Central memory CD8-positive, alpha-beta T cell (primary cell): ENCODE measurements at regions not wholly inside any gene's neighbourhood (a gene's known extent, or its start where the extent isn't known, plus 50 kb on each side); places are given as distances from the start of the nearest gene placed in this dataset.

Source experiments
- ATAC-seq: fragments of 150-1000 bp; cut with Tn5 transposase; replicated peaks from 2 replicates; pipeline ENCODE4 v1.10.0; 2022; ENCODE audit warnings: mild to moderate bottlenecking, moderate FRiP score, moderate number of reproducible peaks; ENCODE audit not compliant: poor library complexity, severe bottlenecking; ENCODE audit errors: extremely low read depth
- DNase-seq, 2 donors: peaks; one replicate each; pipeline ENCODE4 v3.0.0; 2021; ENCODE audit warnings: low spot score in 2 of 2
- H3K27ac Mint-ChIP-seq: one replicate; pipeline ENCODE4 v1.8.0; 2022; ENCODE audit warnings: low read depth, mild to moderate bottlenecking, moderate library complexity, mixed read lengths
- H3K27me3 Mint-ChIP-seq: one replicate; pipeline ENCODE4 v1.8.0; 2022; ENCODE audit warnings: mixed read lengths
- H3K36me3 Mint-ChIP-seq: one replicate; pipeline ENCODE4 v1.8.0; 2022; ENCODE audit warnings: mild to moderate bottlenecking, moderate library complexity, mixed read lengths; ENCODE audit not compliant: insufficient read depth
- H3K4me1 Mint-ChIP-seq: one replicate; pipeline ENCODE4 v1.8.0; 2022; ENCODE audit warnings: mixed read lengths
- H3K4me3 Mint-ChIP-seq: one replicate; pipeline ENCODE4 v1.8.0; 2022; ENCODE audit warnings: mild to moderate bottlenecking, moderate library complexity, mixed read lengths
- H3K9me3 Mint-ChIP-seq: one replicate; pipeline ENCODE4 v1.8.0; 2022; ENCODE audit warnings: mixed read lengths

- Mint-ChIP-seq H3K9me3 (peaks cover 5% of the 10 kb centered on the region), H3K36me3 (no peaks in the 10 kb centered on the region), H3K4me3 (no peak overlapping the region), H3K27me3 (no peaks in the 10 kb centered on the region), H3K4me1 (no peaks in the 10 kb centered on the region), H3K27ac (no peak overlapping the region)
- ATAC-seq (no peak), DNase-seq (no peak)
Observed at GRCh38 chr18:73164430-73164829, 296.6 kb upstream of the NETO1 start.

DNA sequence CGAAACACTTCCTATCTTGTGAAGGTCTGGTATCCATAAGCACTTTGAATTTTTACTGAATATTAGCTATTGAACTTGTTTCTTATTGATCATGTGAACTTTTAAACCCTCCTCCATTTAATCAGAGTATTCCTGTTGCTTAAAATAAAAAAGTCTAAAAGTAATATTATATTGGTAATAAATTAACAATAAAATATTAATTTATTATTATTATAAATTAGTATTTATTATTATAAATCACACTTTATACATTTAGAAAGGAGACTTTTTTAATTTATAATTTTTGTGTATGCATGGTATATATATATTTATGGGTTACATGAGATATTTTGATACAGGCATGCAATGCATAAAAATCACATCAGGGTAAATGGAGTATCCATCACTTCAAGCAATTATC lies 295.4 kb upstream of the NETO1 start:
- Mint-ChIP-seq H3K4me1 (no peaks in the 10 kb centered on the region), H3K27me3 (no peaks in the 10 kb centered on the region), H3K9me3 (peaks cover 5% of the 10 kb centered on the region), H3K36me3 (no peaks in the 10 kb centered on the region), H3K4me3 (no peak overlapping the region), H3K27ac (no peak overlapping the region)
- DNase-seq (no peak), ATAC-seq (no peak)

GRCh38 chr18:73156117-73156516 lies 288.3 kb upstream of the NETO1 start:
- DNase-seq: no peak
- Mint-ChIP-seq H3K27me3 (no peaks in the 10 kb centered on the region), H3K27ac (no peak overlapping the region), H3K4me3 (no peak overlapping the region), H3K4me1 (no peaks in the 10 kb centered on the region), H3K9me3 (peaks cover 11% of the 10 kb centered on the region), H3K36me3 (no peaks in the 10 kb centered on the region)
- ATAC-seq: no peak

- Mint-ChIP-seq H3K4me1 (no peaks in the 10 kb centered on the region), H3K36me3 (no peaks in the 10 kb centered on the region), H3K4me3 (no peak overlapping the region), H3K27me3 (no peaks in the 10 kb centered on the region), H3K9me3 (peaks cover 5% of the 10 kb centered on the region), H3K27ac (no peak overlapping the region)
- DNase-seq (no peak), ATAC-seq (no peak)
Observed at GRCh38 chr18:73153271-73153670, 285.5 kb upstream of the NETO1 start.

GRCh38 chr18:73151086-73151485 lies 283.3 kb upstream of the NETO1 start:
- no peaks in the 10 kb centered on the region for H3K4me1 Mint-ChIP-seq
- peaks cover 10% of the 10 kb centered on the region for H3K9me3 Mint-ChIP-seq
- no peaks in the 10 kb centered on the region for H3K27me3 Mint-ChIP-seq
- DNase-seq (no peak), ATAC-seq (no peak)
- no peak overlapping the region for H3K4me3 Mint-ChIP-seq
- H3K36me3 Mint-ChIP-seq: no peaks in the 10 kb centered on the region
- no peak overlapping the region for H3K27ac Mint-ChIP-seq

DNA sequence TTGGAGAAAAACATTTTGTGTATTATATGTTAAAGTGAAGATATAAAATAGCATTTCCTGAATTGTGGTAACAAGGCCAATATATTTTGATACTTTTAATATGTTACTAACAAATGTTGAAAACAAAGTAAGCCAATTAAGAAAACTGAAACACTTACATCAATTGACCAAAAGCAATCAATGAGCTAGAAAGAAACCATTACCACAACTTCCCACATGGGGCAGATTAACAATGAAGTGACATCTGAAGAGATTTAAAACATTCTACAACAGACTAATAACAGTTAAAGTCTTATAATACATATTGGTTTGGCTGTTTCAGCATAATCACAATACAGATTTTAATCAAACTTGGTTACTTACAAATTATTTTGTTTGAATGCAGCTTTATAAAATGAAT lies 282.4 kb upstream of the NETO1 start:
- Mint-ChIP-seq H3K4me3 (no peak overlapping the region), H3K27me3 (no peaks in the 10 kb centered on the region), H3K9me3 (peaks cover 5% of the 10 kb centered on the region), H3K4me1 (no peaks in the 10 kb centered on the region), H3K36me3 (no peaks in the 10 kb centered on the region), H3K27ac (no peak overlapping the region)
- no peak for DNase-seq
- ATAC-seq: no peak

DNA sequence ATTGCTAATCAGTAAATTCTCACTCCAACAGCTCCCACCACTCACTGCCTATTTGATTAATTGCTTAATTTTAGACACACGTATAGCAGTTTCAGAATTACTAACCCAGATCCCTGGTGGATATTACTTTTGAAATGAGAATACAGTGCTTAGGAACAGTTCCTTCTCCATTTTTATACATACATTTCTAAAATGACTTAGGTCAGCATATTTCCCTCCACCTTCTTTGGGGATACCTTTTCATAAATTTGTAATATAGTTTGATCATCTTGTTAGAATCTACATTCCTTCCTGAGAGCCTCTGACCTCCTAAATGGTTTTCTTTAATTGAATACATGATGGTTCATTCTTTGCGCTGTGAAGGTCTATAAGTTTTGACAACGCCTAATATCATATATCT lies 279.8 kb upstream of the NETO1 start:
- Mint-ChIP-seq H3K4me1 (no peaks in the 10 kb centered on the region), H3K27me3 (no peaks in the 10 kb centered on the region), H3K36me3 (no peaks in the 10 kb centered on the region), H3K9me3 (peaks cover 5% of the 10 kb centered on the region), H3K27ac (no peak overlapping the region), H3K4me3 (no peak overlapping the region)
- ATAC-seq (no peak), DNase-seq (no peak)

DNA sequence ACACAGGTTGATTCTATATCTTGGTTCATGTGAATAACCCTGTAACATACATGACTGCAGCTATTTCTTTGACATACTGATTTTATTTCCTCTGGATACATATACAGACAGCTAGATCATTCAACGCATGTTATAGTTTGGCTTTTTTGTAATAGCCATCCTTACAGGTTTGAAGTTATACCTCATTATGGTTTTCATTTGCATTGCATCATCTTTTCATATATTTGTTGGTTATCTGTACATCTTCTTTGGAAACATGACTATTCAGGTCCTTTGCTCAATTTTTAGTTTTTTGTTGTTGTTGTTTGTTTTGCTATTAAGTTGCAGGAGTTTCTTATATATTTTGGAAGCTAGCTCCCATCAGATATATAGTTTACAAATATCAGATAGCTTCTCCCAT lies 276.2 kb upstream of the NETO1 start:
- H3K27me3 Mint-ChIP-seq: no peaks in the 10 kb centered on the region
- H3K36me3 Mint-ChIP-seq: no peaks in the 10 kb centered on the region
- H3K27ac Mint-ChIP-seq: no peak overlapping the region
- no peaks in the 10 kb centered on the region for H3K4me1 Mint-ChIP-seq
- no peak overlapping the region for H3K4me3 Mint-ChIP-seq
- no peak for ATAC-seq
- DNase-seq: no peak
- H3K9me3 Mint-ChIP-seq: peaks cover 10% of the 10 kb centered on the region

DNA sequence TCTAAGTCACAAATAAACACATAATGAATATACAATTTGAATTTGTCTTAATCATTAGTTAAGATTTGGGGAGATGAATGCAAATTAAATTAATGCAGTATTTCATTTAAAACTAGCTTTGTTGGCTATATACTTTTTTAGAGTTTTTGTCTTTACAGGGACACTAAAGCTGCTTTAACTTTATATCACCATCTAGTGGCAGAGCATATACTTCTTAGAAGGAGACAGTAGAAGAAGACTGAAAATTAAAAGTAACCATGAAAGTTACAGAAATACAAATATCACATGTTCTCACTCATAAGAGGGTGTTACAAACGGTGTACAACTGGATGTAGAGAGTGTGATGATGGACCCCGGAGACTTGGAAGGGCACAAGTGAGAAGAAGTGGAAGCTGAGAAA lies 268.3 kb upstream of the NETO1 start:
- Mint-ChIP-seq H3K9me3 (peaks cover 16% of the 10 kb centered on the region), H3K27ac (no peak overlapping the region), H3K27me3 (no peaks in the 10 kb centered on the region), H3K4me3 (no peak overlapping the region), H3K36me3 (no peaks in the 10 kb centered on the region), H3K4me1 (no peaks in the 10 kb centered on the region)
- no peak for ATAC-seq
- DNase-seq: no peak

- Mint-ChIP-seq H3K27ac (no peak overlapping the region), H3K36me3 (no peaks in the 10 kb centered on the region), H3K27me3 (no peaks in the 10 kb centered on the region), H3K9me3 (peaks cover 18% of the 10 kb centered on the region), H3K4me3 (no peak overlapping the region), H3K4me1 (no peaks in the 10 kb centered on the region)
- ATAC-seq (no peak), DNase-seq (no peak)
Observed at GRCh38 chr18:73124175-73124574, 256.4 kb upstream of the NETO1 start.

DNA sequence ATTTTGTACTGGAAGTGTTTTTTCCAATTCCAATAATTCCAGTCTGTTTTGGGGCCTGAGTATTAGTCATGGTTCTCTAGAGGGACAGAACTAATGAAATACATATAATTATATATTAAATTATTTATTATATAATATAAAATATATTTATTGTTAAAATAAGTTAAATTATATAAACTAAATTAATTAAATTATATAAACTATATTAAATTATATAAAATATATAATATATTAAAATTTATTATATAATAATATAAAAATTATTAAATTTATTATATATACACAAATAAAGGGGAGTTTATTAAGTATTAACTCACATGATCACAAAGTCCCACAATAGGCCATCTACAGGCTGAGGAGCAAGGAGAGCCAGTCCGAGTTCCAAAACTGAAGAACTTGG lies 253.4 kb upstream of the NETO1 start:
- ATAC-seq: no peak
- H3K27me3 Mint-ChIP-seq: no peaks in the 10 kb centered on the region
- H3K4me3 Mint-ChIP-seq: no peak overlapping the region
- H3K27ac Mint-ChIP-seq: no peak overlapping the region
- H3K9me3 Mint-ChIP-seq: peaks cover 14% of the 10 kb centered on the region
- no peaks in the 10 kb centered on the region for H3K4me1 Mint-ChIP-seq
- H3K36me3 Mint-ChIP-seq: no peaks in the 10 kb centered on the region
- DNase-seq: no peak

GRCh38 chr18:73120626-73121025 lies 252.8 kb upstream of the NETO1 start:
- no peak overlapping the region for H3K4me3 Mint-ChIP-seq
- peaks cover 14% of the 10 kb centered on the region for H3K9me3 Mint-ChIP-seq
- no peak overlapping the region for H3K27ac Mint-ChIP-seq
- H3K27me3 Mint-ChIP-seq: no peaks in the 10 kb centered on the region
- DNase-seq (no peak), ATAC-seq (no peak)
- no peaks in the 10 kb centered on the region for H3K36me3 Mint-ChIP-seq
- H3K4me1 Mint-ChIP-seq: no peaks in the 10 kb centered on the region

DNA sequence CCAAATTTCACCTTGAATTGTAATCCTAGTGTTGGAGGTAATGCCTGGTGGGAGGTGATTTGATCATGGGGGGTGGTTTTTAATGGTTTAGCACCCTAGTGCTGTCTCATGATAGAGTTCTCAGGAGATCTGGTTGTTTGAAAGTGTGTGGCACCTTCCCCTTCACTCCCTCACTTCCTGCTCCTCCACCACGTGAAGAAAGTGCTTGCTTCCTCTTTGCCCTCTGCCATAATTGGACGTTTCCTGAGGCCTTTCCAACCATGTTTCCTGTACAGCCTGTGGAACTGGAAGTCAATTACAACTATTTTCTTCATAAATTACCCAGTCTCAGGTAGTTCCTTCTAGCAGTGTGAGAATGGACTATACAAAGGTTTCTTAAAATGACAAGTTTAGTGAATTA lies 251.8 kb upstream of the NETO1 start:
- Mint-ChIP-seq H3K4me3 (no peak overlapping the region), H3K4me1 (no peaks in the 10 kb centered on the region), H3K27ac (no peak overlapping the region), H3K36me3 (no peaks in the 10 kb centered on the region), H3K9me3 (peaks cover 9% of the 10 kb centered on the region), H3K27me3 (no peaks in the 10 kb centered on the region)
- DNase-seq: no peak
- no peak for ATAC-seq

GRCh38 chr18:73118121-73118816 lies 250.5 kb upstream of the NETO1 start:
- H3K27ac Mint-ChIP-seq: no peak overlapping the region
- ATAC-seq (no peak), DNase-seq (no peak)
- H3K4me3 Mint-ChIP-seq: no peak overlapping the region
- no peaks in the 10 kb centered on the region for H3K27me3 Mint-ChIP-seq
- peaks cover 16% of the 10 kb centered on the region for H3K9me3 Mint-ChIP-seq
- H3K36me3 Mint-ChIP-seq: no peaks in the 10 kb centered on the region
- no peaks in the 10 kb centered on the region for H3K4me1 Mint-ChIP-seq
